ENCODE measurements at regions not wholly inside any gene's neighbourhood (a gene's known extent, or its start where the extent isn't known, plus 50 kb on each side); places are given as distances from the start of the nearest gene placed in this dataset.

DNA sequence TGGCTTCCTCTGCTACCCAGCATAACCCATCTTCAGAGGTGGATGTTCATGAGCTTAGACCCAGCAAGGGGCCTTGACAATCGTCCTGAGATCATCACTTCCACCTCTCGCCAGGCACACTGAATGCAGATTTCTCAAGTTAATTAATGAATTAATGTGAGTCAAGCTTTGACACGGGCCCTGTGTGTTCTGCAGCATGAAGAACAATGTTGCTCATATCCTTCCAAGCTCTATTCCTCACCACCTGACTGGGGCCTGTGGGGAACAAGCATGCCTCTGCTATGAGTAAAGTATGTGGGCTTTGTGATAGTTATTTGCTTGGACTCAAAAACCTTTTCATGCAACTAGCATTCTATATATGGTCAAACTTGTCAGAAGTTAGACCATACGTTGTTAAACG, 122.0 kb downstream of the SEC16B start:
- DNase-seq, result no peak

DNA sequence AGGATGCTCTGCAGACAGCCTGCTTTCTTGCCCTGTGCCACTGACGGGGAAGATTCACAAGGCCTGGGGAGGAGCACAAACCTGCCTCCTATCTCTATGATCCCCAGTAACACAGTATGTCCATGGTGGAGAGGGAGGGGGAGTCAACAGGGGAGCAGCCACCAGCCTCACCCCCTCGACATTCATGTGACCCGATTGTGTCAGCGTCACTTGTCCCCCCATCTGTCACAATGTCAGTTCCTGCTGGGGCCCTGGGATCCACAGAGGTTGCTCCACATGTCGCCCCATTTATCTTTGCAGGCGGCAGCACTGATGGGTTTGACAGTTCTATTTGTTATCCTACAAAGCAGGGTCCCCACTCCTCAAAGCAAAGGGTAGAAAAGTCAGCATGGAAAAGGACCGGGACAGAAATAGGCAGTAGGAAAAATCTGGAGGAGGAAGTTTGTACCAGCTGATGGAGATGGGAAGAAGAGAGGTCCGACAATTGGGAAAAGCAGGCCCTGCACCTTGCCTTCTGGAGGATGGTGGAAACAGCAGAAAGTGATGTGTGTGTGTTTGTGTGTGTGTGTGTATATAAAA, 130.9 kb downstream of the SEC16B start:
- no peak for DNase-seq

DNA sequence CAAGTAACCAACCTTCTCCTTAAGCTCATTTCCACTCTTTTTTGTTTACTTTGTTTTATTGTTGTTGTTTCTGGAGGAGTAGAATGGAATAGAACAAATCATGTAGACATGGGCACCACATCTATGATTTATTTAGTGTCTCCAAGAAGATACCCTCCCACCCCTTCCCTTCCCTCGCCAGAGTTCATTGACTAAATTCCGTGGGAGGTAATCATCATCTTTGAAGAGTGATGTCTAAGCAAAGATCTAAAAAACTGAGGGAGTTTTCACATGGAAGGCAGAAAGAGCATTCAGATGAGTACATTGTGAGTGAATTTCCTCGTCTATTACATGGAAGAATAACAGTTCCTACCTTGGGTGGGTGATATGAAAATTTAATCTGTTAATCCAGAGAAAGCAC, 136.2 kb downstream of the SEC16B start:
- no peak for DNase-seq

DNA sequence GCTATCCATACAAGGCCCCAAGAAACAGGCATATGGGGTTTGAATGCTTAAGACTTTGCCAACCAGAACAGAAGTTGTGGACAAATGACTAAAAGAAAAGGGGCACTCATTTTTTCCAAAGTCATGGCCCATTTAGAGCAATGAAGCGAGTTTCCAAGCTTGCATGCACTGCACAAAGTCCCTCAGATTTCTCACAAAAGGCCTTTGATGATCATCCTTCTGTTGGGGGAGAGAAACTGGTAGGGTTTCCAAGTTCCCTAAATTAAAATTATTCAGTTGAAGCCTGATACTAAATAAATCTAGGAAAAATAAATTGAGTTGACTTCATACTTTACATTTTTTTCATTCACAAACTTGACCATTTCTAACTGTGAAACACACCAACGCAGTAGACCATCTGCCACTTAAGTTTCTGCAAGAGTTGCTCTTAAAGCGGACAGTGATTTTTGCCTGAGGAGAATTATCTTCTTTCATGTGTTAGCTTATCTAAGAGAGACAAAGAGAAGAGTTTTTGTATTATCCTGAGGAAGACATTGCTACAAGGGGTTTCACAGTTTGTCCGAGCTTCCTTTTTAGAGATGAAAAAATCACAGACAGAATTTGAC, 139.2 kb downstream of the SEC16B start:
- no peak for DNase-seq

DNA sequence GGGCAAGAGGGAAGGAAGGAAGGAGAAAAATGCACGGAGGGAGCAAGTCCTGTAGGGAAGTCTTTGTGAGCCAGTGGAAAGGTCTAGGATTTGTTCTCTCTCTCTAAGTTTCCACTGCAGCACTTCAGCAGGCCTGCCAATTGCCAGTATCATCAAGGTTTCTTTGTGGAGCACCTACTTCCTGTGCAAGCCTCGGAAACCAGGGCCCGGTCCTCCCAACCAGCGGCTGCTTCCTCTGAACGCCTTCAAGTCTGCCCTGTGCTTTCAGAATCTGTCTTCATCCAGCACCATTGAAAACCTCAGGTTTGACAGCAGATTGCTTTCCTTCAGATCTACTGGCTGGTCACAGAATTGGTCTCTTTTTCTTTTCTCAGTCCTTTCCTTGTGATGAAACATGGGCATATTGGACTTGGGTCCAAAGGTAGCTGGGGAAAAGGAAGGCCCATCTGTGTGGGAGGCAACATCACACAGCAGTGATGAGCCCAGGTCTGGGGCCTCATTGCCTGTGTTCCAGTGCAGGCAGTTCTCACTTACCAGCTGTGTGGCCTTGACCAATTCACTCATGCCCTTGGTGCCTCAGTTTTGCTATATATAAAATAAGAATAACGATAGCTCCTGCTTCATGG, 144.5 kb downstream of the SEC16B start:
- no peak for DNase-seq

DNA sequence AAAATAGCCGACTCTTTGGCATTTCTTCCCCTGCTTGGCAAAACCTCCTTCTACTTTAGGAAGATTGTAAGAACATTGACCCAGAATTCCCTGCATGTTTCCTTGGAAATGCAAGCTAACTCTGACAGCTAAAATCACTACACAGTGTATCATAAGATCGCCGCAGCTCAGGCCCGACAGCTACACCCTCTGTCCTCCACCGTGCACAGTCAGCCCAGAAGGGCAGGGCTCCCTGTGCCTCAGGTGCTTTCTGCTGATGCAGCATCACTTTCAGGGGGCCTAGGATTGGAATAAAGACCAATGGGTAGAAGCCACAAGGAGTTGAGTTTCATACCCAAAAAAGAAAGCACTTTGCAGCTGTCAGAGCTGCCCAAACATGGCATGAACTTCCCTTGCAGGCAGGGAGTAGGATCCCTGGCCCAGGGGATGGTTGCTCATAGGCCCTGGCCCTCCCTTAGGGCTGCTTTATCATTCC, 145.3 kb downstream of the SEC16B start:
- DNase-seq, result peak; percentile 46

DNA sequence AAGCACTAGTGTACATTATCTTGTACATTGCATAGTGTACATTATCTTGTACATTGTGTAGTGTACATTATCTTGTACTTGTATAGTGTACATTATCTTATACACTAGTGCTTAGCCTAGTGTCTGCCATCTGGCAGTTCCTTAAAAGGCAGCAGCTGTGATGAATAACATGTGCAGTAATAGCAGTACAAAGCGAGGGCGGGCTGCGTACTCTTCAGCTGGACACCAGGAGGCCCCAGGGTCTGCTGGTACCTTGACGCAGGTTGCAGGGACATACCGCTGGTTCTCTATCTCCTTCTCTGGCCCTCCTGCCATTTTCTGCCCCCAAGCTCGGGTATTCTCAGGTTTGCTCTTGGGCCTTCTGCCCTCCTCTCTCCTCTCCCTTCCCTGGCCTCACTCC, 149.6 kb downstream of the SEC16B start:
- no peak for DNase-seq

DNA sequence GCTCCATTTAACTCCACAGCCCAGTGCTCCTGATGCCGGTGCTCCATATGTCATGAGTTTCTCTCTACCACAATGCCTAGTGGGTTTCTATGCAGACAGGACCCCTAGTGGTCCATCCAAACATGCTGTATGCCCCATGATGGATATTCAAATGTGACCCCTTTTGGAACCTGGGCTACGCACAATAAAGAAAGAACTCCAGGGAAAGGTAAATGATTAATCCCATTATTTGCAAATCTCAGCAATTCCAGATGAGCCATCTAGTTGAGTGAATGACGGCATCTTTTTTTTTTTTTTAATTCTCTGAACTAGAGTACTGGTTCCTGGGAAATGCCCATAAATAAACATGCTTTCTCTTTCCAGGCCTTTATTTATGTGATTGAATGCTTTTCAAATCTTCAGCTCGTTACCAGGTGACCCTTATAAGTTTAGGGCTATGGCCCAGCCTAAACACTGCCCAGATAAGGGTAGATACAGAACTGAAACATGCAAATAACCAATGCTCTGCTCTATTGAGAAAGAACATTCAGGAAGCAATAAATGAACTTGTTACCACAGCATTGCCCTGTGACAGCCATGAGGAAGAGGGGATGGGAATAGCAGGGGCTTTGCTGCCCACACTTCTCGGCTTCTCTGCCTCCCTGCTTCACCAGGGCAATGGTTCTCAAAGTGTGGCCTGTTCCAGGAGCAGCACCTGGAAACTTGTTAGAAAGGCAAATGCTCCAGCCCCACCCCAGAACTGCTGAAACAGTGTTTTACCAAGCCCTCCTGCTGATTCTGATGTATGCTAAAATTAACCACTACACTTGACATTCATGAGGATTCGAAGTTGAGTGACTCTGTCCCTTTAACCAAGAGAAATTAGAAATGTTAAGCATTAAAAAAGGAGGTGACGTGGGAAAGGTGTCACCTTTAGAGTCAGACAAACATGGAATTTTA, 151.7 kb downstream of the SEC16B start:
- DNase-seq, result no peak

DNA sequence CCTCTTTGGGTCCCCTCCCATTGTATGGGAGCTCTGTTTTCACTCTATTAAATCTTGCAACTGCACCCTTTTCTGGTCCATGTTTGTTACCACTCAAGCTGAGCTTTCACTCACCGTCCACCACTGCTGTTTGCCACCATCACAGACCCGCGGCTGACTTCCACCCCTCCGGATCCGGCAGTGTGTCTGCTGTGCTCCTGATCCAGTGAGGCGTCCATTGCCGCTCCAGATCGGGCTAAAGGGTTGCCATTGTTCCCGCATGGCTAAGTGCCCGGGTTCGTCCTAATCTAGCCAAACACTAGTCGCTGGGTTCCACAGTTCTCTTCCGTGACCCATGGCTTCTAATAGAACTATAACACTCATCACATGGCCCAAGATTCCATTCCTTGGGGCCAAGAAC, 157.2 kb downstream of the SEC16B start:
- DNase-seq, result no peak

DNA sequence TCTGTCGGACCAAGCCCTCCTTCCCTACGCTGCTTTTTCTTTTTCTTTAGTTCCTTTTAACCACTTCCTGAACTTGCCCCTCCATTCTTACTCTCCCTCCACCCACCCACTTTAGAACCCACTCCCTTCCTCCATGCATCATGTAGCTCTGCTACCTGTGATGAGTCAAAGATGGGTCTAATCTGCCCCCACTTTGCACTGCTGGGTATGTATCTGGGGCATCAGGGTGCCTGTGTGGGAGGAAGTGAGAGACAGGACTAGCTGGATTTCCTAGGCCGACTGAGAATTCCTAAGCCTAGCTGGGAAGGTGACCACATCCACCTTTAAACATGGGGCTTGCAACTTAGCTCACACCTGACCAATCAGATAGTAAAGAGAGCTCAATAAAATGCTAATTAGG, 157.7 kb downstream of the SEC16B start:
- DNase-seq, result no peak

DNA sequence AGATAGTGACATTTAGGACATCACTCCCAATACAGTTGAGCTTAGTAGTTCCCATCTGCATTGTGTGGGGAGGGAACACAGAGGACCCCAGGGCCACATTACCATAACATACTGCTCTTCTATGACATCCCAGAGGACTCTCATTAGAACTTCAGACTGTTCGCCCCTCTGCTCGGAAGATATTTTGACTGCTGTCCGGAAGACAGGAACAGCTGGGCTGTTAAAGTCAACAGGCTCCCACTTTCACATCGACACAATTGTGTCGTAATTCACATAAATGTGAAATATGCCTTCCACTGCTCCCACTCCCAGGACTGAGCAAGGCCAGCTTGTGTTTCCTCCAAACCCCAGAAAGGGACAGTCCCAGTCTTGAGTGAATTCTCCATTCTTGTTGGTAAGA, 158.4 kb downstream of the SEC16B start:
- no peak for DNase-seq

DNA sequence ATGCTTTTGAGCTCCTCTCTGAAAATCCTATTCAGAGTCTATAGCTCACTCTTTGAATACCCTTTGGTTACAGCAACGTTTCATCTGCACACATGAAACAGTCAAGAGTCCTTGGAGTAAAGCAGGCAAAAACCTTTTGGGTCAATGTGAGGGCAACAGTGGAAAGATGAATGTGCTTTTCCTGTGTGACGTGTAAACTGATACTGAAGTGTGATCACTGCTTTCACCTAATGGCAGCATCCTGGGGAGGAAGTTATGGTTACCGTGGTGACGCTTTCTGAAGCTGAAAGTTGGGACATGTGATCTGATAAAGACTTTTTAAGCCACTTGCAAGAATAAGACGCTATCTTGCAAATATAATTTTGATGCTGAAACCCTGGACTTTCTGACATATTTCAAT, 160.0 kb downstream of the SEC16B start:
- no peak for DNase-seq

DNA sequence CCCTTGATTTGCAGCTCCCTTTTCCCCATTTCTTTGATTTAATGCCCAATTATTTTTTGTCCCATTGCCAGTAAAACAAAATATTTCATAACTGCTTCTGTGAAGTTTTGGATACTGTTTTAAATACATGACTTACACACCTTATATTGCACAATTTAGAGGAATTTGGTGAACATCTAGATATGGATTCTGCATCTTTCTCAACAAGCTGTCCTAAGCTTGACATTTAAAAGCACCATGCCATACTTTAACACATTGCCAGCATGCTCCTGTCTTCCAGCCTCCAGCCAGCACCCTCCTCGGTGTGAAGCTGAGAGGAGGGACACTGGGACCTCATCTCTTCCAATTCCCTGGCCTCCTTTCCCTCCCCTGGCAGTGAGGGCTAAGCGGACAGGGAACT, 167.6 kb downstream of the SEC16B start:
- DNase-seq, result no peak

DNA sequence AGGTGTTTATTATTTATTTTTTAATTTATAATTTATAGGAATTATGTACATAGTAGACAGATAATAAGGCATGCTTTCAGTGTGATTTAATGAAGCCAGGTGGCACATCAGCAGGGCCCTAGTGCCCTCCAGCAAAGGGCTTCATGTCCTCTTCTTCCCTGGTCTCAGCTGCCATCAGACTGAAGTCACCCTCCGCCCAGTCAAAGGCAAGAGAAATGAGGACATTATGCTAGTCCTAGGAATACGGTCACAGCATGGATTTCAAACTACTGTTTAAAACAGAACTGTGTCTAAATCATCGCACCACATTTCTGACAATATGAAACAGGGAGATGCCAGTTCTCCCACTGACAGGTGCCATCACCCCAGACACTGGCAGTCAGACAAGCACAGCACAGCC, 168.1 kb downstream of the SEC16B start:
- no peak for DNase-seq

DNA sequence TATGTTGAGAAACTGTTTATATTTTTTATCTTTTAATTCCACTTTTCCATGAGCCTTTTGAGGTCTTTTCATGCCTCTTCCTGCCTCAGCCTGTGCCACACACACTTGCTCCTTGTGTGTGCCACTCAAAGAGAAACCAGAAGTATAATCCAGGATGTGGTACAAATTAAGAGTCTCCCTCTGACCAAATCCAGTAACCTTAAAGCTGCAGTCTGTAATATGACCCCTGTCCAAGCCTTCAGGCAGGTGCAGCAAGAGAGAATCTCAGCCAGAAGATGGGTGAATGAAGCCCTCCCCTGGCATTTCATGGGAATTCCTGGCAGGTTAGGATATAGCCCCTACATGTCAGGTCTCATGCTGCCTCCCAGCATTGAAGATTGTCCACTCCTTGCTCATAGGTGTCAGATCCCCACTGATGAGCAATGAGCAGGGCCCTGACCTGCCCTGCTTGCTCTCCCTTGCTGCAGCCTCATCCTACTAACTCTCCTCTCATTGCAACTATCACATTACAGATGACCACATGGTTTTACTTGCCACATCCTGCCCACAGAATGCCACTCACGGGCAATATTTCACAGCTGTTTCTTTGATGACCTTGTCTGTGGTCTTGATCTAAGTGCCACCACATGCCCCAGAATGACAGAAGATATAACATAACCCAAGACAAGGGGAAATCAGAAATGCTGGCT, 169.3 kb downstream of the SEC16B start:
- no peak for DNase-seq

DNA sequence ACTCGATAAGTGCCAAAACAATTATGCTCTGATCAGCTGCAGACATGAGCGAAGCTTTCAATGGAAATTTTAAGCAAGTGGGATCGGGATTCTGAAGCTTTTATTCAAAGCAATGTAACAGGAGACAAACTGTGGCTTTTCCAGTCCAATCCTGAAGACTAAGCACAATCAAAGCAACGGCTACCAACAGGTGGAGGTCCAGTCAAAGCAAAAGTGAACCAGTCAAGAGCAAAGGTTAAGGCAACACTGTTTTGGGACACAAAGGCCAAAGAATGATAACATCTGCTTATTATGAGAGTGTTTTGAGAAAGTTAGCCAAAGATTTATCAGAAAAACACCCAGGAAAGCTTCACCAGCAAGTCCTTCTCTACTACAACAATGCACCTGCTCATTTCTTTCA, 170.1 kb downstream of the SEC16B start:
- DNase-seq, result no peak

DNA sequence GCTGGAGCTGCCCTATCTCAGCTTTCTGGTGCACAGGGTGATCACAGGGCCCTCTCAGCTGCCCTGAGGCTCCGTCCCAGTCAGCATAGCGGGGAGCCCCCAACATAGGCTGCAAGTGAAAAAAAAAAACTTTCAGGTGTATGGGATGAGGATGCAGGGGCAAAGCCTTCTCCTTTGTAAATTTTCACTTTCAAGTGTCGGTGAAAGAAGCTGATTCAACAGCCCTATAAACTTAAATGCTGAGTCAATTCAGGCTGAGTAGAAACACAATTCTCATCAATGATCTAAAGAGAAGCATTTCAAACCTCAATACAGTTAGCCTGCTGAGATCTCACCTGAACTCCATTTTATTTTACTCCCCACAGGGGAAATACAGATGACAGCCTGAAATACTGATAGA, 171.2 kb downstream of the SEC16B start:
- DNase-seq, result no peak

DNA sequence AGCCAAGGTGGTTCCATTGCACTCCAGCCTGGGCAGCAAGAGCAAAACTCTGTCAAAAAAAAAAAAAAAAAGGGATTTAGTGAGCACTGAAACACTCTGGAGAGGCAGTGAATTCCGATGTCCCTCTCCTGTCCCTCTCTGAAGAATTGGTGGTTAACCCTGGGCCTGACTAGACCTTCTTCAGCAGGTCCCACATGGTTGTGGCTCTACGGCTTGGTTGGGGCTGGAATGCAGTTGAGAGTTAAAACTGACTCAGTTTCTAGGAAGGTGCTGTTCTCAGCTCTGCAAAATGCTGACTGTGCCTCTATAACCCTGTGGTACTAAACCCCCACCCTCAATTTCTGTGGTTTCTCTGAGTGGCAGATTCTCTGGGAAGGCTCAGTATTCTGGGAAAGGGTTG, 173.3 kb downstream of the SEC16B start:
- DNase-seq, result no peak

DNA sequence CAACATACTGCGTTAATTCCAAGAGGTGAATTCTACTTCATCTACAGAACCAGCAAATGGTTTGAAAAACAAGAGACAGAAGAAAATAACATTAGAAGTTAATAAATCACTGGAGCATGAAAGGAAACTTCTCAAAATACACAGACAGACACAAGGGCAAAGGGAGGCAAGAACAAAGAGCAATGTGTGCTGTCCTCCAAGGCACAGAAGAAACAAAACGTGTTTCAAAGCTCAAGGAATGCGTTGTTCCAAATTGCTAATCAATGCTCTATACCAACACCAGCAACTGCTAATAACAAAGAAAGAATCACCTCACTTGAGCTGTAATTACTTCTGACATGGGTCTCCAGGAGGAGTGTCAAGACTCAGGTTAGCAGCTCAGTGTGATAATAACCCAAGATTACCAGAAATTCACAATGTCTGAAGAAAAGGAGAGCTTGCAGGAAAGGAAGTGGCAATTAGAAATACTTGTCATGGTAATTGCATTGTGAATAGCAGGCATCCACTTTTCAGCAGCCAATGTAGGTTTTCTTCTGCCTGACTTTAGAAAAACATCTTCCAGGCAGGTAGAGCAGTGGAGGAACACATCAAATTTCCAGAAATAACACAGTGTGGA, 175.4 kb downstream of the SEC16B start:
- DNase-seq, result no peak

DNA sequence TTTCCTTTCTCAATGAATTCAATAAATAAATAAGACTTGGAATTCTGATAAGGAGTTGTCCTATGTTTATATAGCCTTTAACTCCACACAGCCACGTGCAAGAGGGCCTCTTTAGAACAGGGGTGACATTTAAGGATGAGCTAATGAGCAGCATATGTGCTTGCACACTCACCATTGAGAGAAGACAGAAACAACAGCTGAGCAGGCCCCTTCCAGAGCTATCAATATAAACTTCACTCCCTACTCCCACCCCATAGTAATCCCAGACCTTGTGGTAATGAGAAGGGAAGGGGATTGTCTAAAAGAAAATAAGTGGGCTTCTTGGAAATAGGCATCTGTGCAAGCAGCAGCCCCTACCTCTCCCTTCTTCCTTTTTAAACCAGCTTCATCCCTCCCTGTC, 176.0 kb downstream of the SEC16B start:
- no peak for DNase-seq

DNA sequence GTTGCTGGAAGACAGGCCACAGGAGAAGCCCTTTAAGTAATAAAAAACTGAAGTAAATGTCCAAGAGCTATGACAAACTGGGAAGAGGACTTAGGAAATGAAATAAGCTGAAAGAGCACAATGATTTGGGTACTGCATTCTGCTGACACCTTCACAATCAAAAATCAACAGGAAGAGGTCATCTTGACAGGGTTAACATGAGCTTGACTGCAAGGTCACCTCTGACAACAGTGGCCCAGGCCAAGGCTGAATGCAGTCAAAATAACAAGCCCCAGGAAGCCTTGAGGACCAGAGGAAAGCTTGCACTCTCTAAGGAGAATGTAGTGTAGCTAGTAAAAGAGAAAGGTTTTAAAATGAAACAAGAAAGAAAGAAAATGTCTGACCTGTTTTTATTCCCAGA, 179.3 kb downstream of the SEC16B start:
- no peak for DNase-seq

DNA sequence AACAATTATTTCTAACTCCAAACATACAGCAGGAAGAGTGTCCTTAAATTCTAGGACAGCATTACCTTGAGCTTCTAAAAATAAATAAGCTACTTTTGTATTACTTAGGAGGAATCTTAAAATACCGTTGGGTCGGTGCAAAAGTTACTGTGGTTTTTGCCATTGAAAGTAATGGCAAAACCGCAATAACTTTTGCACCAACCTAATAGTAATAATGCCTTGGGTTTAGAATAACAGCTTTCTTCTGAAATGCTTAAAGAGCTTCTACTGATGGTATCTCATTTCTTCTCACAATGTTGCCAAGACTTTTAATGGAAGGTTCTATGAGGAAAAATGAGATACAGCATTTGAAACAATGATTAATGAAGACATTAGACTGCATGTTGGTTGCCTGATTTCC, 179.9 kb downstream of the SEC16B start:
- DNase-seq, result no peak
